GM12878 (cell line): ENCODE measurements at regions not wholly inside any gene's neighbourhood (a gene's known extent, or its start where the extent isn't known, plus 50 kb on each side); places are given as distances from the start of the nearest gene placed in this dataset.
A peak's percentile ranks its signal among the peaks of the same experiment; 100 is the strongest.
"Not testable (repeated sequence)": the region's sequence is repeated elsewhere in the genome, so short reads cannot be mapped to it uniquely, and the experiment has no call there.

ENCODE experiments used
- ATAC-seq: fragments of 200-7000 bp; cut with Tn5 transposase; 3 replicates; pipeline ENCODE4 v1.9.1; 2020; ENCODE audit warnings: mild to moderate bottlenecking, moderate library complexity
- BruUV-seq: library from RNA; stranded (reverse); fragments of 400-500 nt; replicated peaks from 2 replicates; lab custom pipeline; 2021; lab: Mats Ljungman, UMichigan
- CTCF ChIA-PET: fragments of 300-600 bp; sonication (Branson Sonifier 250); formaldehyde crosslinking; extraction: SDS; loops from one replicate; lab custom pipeline; 2021; ENCODE audit warnings: inconsistent platforms; lab: Yijun Ruan, JAX
- POLR2A ChIA-PET: fragments of 350-600 bp; formaldehyde crosslinking; extraction: SDS; loops from one replicate; lab custom pipeline; 2021; ENCODE audit warnings: inconsistent platforms; lab: Charles Lee
- RAD21 ChIA-PET: fragments of 300-600 bp; sonication (Branson Sonifier 250); formaldehyde crosslinking; loops from one replicate; lab custom pipeline; 2023; ENCODE audit warnings: antibody characterized with exemption; ENCODE audit not compliant: unreplicated experiment; lab: Charles Lee
- SMC1A ChIA-PET: fragments of 300-600 bp; sonication (Branson Sonifier 250); formaldehyde crosslinking; loops from one replicate; lab custom pipeline; 2023; ENCODE audit not compliant: unreplicated experiment, uncharacterized antibody; lab: Charles Lee
- DNase-seq: peaks from one replicate; pipeline ENCODE4 v3.0.0-alpha.2; 2011; ENCODE audit warnings: low read depth, low spot score
- FAIRE-seq: peaks from 3 replicates; lab custom pipeline; 2011; peaks lifted over from hg19 to GRCh38; lab: Jason Lieb, UNC
- H2AFZ ChIP-seq: 2 replicates; pipeline ENCODE4 v1.6.0; 2011; ENCODE audit warnings: low read depth, low read length, control low read depth; ENCODE audit not compliant: control insufficient read depth
- H3K27ac ChIP-seq: 2 replicates; pipeline ENCODE4 v1.5.1; 2011; ENCODE audit warnings: control low read depth; ENCODE audit not compliant: control insufficient read depth, insufficient read depth
- H3K27me3 ChIP-seq, 2 experiments: replicated peaks in 1 of 2; 2 replicates each; pipeline versions ENCODE4 v1.6.0 to v1.6.1; 2011; ENCODE audit warnings: low read length in 1 of 2; ENCODE audit not compliant: control insufficient read depth in 2 of 2, insufficient read depth in 2 of 2
- H3K36me3 ChIP-seq, 2 experiments: 2 replicates each; pipeline ENCODE4 v1.5.1; 2011; ENCODE audit warnings: low read length in 1 of 2; ENCODE audit not compliant: control insufficient read depth in 2 of 2, insufficient read depth in 2 of 2
- H3K4me1 ChIP-seq: 2 replicates; pipeline ENCODE4 v1.6.1; 2011; ENCODE audit warnings: mild to moderate bottlenecking, low read length, moderate library complexity, mixed read lengths; ENCODE audit not compliant: control insufficient read depth, insufficient read depth
- H3K4me2 ChIP-seq: 2 replicates; pipeline ENCODE4 v1.6.0; 2011; ENCODE audit warnings: control low read depth; ENCODE audit not compliant: control insufficient read depth, insufficient read depth
- H3K4me3 ChIP-seq: fragments of 200-600 bp; sonication (generic); 2 replicates; pipeline ENCODE4 v1.5.1; 2016
- H3K79me2 ChIP-seq: 2 replicates; pipeline ENCODE4 v1.6.0; 2011; ENCODE audit warnings: low read length; ENCODE audit not compliant: control insufficient read depth, insufficient read depth
- H3K9ac ChIP-seq: 2 replicates; pipeline ENCODE4 v1.8.0; 2011; ENCODE audit warnings: low read length, control low read depth, mixed read lengths; ENCODE audit not compliant: control insufficient read depth, insufficient read depth
- H3K9me3 ChIP-seq: replicated peaks from 3 replicates; pipeline ENCODE4 v1.5.1; 2011; ENCODE audit warnings: mild to moderate bottlenecking, low read length; ENCODE audit not compliant: control insufficient read depth, insufficient read depth
- H4K20me1 ChIP-seq: 2 replicates; pipeline ENCODE4 v1.6.0; 2011; ENCODE audit not compliant: control insufficient read depth, insufficient read depth
- ZNF24 ChIP-seq: fragments of 450-650 bp; IDR thresholded peaks from 2 replicates; pipeline ENCODE4 v1.6.1; 2017; ENCODE audit warnings: antibody characterized with exemption, mild to moderate bottlenecking
- WGBS: methylation state at CpG from one replicate; pipeline ENCODE4 v1.1.6; 2016; ENCODE audit warnings: low lambda C conversion rate; ENCODE audit not compliant: insufficient replicate concordance, insufficient coverage; ENCODE audit errors: missing lambda C conversion rate; 5-methylcytosine and 5-hydroxymethylcytosine counted together
- in situ Hi-C: fragments of 300-500 bp; cut with MboI; formaldehyde crosslinking; loops from 9 replicates; pipeline ENCODE4 v1.14.3; 2018; ENCODE audit warnings: mixed read lengths
- intact Hi-C: fragments of 100-400 bp; cut with micrococcal nuclease; formaldehyde crosslinking; loops from one replicate; pipeline ENCODE4 v1.14.2; 2022; ENCODE audit not compliant: unreplicated experiment

- H3K27ac ChIP-seq, H2AFZ ChIP-seq, intact Hi-C loops, H3K36me3 ChIP-seq, H3K27me3 ChIP-seq, SMC1A ChIA-PET, ATAC-seq, DNase-seq, RAD21 ChIA-PET, in situ Hi-C loops, H3K4me1 ChIP-seq, H3K4me3 ChIP-seq, POLR2A ChIA-PET, H3K79me2 ChIP-seq, BruUV-seq, H3K9me3 ChIP-seq, FAIRE-seq, H3K9ac ChIP-seq, CTCF ChIA-PET, H4K20me1 ChIP-seq, H3K4me2 ChIP-seq: not testable (repeated sequence)
- peak; percentile 94 for TF ChIP-seq ZNF24
- WGBS = 13% methylated on average over 2 of the region's 2 CpGs
These were observed 468.7 kb downstream of the FAM72C start for GRCh38 chr1:143503048-143503447.

DNA sequence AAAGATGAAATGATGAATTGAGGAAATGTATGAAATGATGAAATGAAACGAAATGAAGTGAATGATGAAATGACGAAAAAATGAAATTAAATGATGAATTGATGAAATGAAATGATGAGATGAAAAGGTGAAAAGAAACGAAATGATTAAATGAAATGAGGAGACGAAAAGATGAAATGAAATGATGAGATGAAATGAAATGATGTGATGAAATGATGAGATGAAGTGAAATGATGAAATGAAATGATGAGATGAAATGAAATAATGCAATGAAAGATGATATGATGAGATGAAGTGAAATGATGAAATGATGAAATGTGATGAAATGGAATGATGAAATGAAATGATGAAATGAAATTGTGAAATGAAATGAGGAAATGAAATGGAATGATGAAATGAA lies 469.7 kb downstream of the FAM72C start:
- H3K4me3 ChIP-seq, H3K36me3 ChIP-seq, H3K9ac ChIP-seq, H3K27ac ChIP-seq, CTCF ChIA-PET, SMC1A ChIA-PET, ATAC-seq, FAIRE-seq, RAD21 ChIA-PET, H3K4me1 ChIP-seq, H3K9me3 ChIP-seq, H2AFZ ChIP-seq, in situ Hi-C loops, POLR2A ChIA-PET, H4K20me1 ChIP-seq, DNase-seq, H3K27me3 ChIP-seq, H3K4me2 ChIP-seq, H3K79me2 ChIP-seq, BruUV-seq, intact Hi-C loops: not testable (repeated sequence)
- WGBS = 11% methylated on average over 3 of the region's 4 CpGs
